ENCODE measurements at regions not wholly inside any gene's neighbourhood (a gene's known extent, or its start where the extent isn't known, plus 50 kb on each side); places are given as distances from the start of the nearest gene placed in this dataset.

DNA sequence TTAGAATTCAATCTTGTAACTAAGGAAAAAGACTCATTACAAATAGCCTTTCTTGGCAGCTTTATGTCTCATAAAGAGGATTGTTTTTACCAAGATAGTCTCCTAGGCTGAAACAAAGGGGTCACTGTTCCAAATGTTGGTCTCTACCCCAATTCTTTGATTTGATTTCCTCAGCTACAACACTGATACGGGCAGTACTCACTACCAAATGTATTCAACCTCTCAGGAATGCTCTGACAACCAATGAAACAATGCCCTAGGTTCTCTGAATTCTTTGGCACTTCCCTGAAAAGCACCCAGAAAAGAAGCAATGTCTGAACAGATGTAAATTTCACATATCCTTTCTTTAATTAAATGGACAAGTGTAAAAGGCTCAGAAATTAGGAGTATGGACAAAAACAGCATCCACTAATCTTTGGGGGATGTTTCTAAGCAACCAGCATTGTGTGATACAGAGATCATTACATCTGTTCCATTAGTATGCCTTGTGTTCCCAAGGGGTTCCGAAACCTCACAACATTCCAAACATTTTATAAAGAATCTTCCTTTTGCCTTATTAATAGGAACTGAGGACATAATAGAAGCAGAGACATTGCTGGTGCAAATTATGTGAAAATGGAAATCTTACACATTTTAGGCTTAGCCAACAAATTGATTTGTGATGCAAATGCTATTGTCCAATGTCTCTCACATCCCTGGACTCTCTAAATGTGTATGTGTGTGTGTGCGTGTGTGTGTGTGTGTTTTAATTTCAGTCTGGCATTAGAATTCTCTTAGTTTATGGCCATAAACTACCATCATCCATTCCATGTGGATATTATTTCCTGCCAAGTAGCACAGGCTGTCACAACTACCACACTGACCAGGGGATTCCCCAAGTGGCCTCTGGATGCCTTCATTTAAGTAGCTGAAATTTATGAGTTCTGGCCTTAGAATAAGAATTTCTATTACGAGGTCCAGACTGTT is 276.0 kb downstream of the MTX2 start:
- no peaks in the 10 kb centered on the region for H3K36me3 ChIP-seq (ENCODE audit: control insufficient read depth, insufficient read depth, low read length)
- no peak for ATAC-seq
- Mint-ChIP-seq H3K9me3 (no peaks in the 10 kb centered on the region), H3K36me3 (no peaks in the 10 kb centered on the region), H3K27me3 (ENCODE audit: low read depth in 2 of 2) (peaks cover 15 to 41% of the 10 kb centered on the region in 2 donors), H3K27ac (no peak overlapping the region), H3K4me1 (no peaks in the 10 kb centered on the region), H3K4me3 (no peak overlapping the region)
- 77% methylated on average over 2 of the region's 4 CpGs for WGBS (ENCODE audit: insufficient coverage)
- DNase-seq: no peak
- H3K4me1 ChIP-seq (ENCODE audit: control insufficient read depth, insufficient read depth, low read length): no peaks in the 10 kb centered on the region
- H3K9me3 ChIP-seq (ENCODE audit: control insufficient read depth, insufficient read depth, low read length): no peaks in the 10 kb centered on the region
- no peak overlapping the region for H3K27ac ChIP-seq (ENCODE audit: low read length)
- no peak overlapping the region for H3K4me3 ChIP-seq (ENCODE audit: low read length)
- no peaks in the 10 kb centered on the region for H3K27me3 ChIP-seq (ENCODE audit: control insufficient read depth, insufficient read depth, low read length)
- intact Hi-C loops (cut with micrococcal nuclease): no loop called here
- TF ChIP-seq, protein P1, sequence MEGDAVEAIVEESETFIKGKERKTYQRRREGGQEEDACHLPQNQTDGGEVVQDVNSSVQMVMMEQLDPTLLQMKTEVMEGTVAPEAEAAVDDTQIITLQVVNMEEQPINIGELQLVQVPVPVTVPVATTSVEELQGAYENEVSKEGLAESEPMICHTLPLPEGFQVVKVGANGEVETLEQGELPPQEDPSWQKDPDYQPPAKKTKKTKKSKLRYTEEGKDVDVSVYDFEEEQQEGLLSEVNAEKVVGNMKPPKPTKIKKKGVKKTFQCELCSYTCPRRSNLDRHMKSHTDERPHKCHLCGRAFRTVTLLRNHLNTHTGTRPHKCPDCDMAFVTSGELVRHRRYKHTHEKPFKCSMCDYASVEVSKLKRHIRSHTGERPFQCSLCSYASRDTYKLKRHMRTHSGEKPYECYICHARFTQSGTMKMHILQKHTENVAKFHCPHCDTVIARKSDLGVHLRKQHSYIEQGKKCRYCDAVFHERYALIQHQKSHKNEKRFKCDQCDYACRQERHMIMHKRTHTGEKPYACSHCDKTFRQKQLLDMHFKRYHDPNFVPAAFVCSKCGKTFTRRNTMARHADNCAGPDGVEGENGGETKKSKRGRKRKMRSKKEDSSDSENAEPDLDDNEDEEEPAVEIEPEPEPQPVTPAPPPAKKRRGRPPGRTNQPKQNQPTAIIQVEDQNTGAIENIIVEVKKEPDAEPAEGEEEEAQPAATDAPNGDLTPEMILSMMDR (IDR thresholded peaks at IDR 0.05): no peak

DNA sequence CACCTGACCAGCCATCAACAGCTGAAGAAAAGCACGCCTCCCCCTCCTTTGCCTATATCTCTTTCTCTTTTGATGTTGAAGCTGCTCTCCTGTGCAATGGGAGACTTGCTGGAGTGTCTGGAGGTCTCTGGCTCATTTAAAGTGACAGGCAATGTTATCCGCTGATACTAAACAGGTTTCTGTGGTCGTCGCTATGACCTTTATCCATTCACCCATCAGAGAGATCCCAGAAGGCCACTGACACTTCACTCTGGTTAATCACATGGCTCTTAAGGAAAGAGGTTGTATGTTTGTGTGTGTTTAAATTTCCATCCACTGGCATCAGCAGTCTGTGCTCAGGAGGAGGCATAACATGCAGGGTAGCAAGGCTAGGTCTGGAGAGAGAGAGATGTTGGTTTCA is 277.3 kb downstream of the MTX2 start:
- no peak for DNase-seq
- Histone ChIP-seq H3K9me3 (ENCODE audit: control insufficient read depth, insufficient read depth, low read length) (no peaks in the 10 kb centered on the region), H3K4me1 (ENCODE audit: control insufficient read depth, insufficient read depth, low read length) (no peaks in the 10 kb centered on the region), H3K27ac (ENCODE audit: low read length) (no peak overlapping the region), H3K36me3 (ENCODE audit: control insufficient read depth, insufficient read depth, low read length) (no peaks in the 10 kb centered on the region), H3K27me3 (ENCODE audit: control insufficient read depth, insufficient read depth, low read length) (no peaks in the 10 kb centered on the region), H3K4me3 (ENCODE audit: low read length) (no peak overlapping the region)
- no peak overlapping the region for H3K4me3 Mint-ChIP-seq
- H3K4me1 Mint-ChIP-seq: no peaks in the 10 kb centered on the region
- 100% methylated on average over 1 of the region's 4 CpGs for WGBS (ENCODE audit: insufficient coverage)
- no peak overlapping the region for H3K27ac Mint-ChIP-seq
- intact Hi-C loops (cut with micrococcal nuclease): no loop called here
- peaks cover 15 to 41% of the 10 kb centered on the region in 2 donors for H3K27me3 Mint-ChIP-seq (ENCODE audit: low read depth in 2 of 2)
- ATAC-seq: no peak
- TF ChIP-seq, protein P1 (IDR thresholded peaks at IDR 0.05): no peak
- H3K36me3 Mint-ChIP-seq: no peaks in the 10 kb centered on the region
- no peaks in the 10 kb centered on the region for H3K9me3 Mint-ChIP-seq

DNA sequence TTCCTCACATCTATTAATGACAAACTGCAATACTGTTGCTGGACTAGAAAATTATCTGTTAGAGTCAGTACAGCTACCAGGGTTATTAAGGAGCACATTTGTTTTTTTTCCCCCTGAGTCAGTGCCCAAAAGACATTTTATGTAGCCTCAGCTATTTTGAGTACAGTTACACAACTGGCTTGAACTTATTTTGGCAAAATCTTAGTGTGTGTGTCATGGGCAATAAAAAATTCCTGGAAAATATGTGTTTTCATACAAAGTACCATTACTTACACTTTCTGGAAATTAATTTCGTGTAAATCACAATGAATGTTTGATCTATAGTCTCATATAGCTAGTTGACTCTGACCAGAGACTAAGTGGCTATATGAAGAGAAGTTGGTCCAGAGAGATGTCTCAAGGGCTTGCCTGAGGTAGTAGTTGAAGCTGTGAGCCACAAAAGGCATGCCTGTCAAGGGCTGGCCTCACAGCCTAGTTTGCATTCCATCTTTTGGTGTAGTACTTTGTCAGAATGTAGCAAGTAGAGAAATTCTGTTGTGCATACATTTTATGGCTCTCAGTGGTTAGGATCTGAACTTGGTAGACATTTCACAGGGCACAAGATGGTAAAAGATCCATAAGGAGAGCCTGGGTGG is 283.4 kb downstream of the MTX2 start:
- DNase-seq (no peak), ATAC-seq (no peak)
- peak overlapping the region; percentile 11 for H3K4me3 Mint-ChIP-seq
- peaks cover 28 to 55% of the 10 kb centered on the region in 2 donors for H3K27me3 Mint-ChIP-seq (ENCODE audit: low read depth in 2 of 2)
- Histone ChIP-seq H3K36me3 (ENCODE audit: control insufficient read depth, insufficient read depth, low read length) (no peaks in the 10 kb centered on the region), H3K4me1 (ENCODE audit: control insufficient read depth, insufficient read depth, low read length) (peaks cover 10% of the 10 kb centered on the region), H3K9me3 (ENCODE audit: control insufficient read depth, insufficient read depth, low read length) (no peaks in the 10 kb centered on the region), H3K27ac (ENCODE audit: low read length) (no peak overlapping the region), H3K27me3 (ENCODE audit: control insufficient read depth, insufficient read depth, low read length) (peaks cover 16% of the 10 kb centered on the region), H3K4me3 (ENCODE audit: low read length) (no peak overlapping the region)
- no peak overlapping the region for H3K27ac Mint-ChIP-seq
- no peaks in the 10 kb centered on the region for H3K36me3 Mint-ChIP-seq
- 83% methylated on average over 1 of the region's 1 CpG for WGBS (ENCODE audit: insufficient coverage)
- intact Hi-C loops (cut with micrococcal nuclease): loop anchor here (5.0 kb wide), 1 partner anchor 420 kb away; no protein-coding TSS in a partner anchor
- H3K9me3 Mint-ChIP-seq: no peaks in the 10 kb centered on the region
- TF ChIP-seq, protein P1 (IDR thresholded peaks at IDR 0.05): no peak
- peaks cover 12 to 14% of the 10 kb centered on the region in 2 donors for H3K4me1 Mint-ChIP-seq

All from natural killer cell (primary cell).